Activated T-cell treated with anti-CD3 and anti-CD28 coated beads, Interleukin-2, amount 50 U/mL, for 4 hours (primary cell): ENCODE measurements at regions not wholly inside any gene's neighbourhood (a gene's known extent, or its start where the extent isn't known, plus 50 kb on each side); places are given as distances from the start of the nearest gene placed in this dataset.
"Not testable (repeated sequence)": the region's sequence is repeated elsewhere in the genome, so short reads cannot be mapped to it uniquely, and the experiment has no call there.

ENCODE experiments used
- ATAC-seq, 2 donors: fragments of 200-7000 bp; cut with Tn5 transposase; one replicate each; pipeline ENCODE4 v1.10.0; 2021
- DNase-seq: peaks from one replicate; pipeline ENCODE4 v3.0.0-alpha.2; 2020
- H3K27me3 Mint-ChIP-seq: one replicate; pipeline ENCODE4 v1.8.0; 2021; ENCODE audit warnings: low read depth, mixed read lengths
- H3K36me3 Mint-ChIP-seq: one replicate; pipeline ENCODE4 v1.8.0; 2022; ENCODE audit warnings: mixed read lengths; ENCODE audit not compliant: insufficient read depth
- H3K4me1 Mint-ChIP-seq: one replicate; pipeline ENCODE4 v1.8.0; 2021; ENCODE audit warnings: low read depth, mixed read lengths
- H3K4me3 Mint-ChIP-seq: one replicate; pipeline ENCODE4 v1.8.0; 2021; ENCODE audit warnings: mild to moderate bottlenecking, moderate library complexity, mixed read lengths
- H3K9me3 Mint-ChIP-seq: one replicate; pipeline ENCODE4 v1.8.0; 2021; ENCODE audit warnings: mixed read lengths

DNA sequence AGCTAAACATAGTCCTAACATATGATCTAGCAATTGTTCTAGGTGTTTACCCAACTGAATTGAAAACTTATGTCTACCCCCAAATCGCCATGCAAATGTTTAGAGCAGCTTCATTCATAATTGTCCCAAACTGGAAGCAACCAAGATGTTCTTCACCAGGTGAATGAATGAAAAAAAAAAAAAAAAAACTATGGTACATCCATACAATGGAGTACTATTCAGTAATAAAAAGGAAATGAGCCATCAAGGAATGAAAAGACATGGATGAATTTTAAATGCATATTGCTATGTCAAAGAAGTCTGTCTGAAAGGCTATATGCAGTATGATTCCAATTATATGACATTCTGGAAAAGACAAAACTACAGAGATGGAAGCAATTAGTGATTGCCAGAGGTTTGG lies 98.6 kb upstream of the ITPRID2 start:
- ATAC-seq (no peak), DNase-seq (no peak)
- H3K36me3 Mint-ChIP-seq: no peaks in the 10 kb centered on the region
- H3K9me3 Mint-ChIP-seq: peaks cover 7% of the 10 kb centered on the region
- H3K27me3 Mint-ChIP-seq: peaks cover 2% of the 10 kb centered on the region
- H3K4me3 Mint-ChIP-seq: no peak overlapping the region
- H3K4me1 Mint-ChIP-seq: peaks cover 13% of the 10 kb centered on the region

DNA sequence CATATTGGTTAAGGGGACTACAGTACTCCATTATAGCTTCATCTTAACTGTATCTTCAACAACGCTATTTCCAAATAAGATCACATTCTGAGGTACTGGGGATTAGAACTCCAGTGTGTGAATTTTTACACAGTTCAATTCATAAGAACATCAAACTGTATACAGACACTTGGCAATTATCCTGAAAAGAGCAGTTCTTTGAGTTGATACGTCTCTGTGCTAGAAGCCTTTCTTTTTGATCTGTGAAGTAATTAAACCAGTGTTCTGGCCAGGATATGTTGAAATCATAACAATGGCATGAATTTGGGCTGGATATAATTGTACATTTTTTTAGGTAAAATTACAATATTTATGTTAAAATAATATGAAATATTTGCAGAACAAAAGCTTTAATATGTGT lies 93.5 kb upstream of the ITPRID2 start:
- H3K36me3 Mint-ChIP-seq: no peaks in the 10 kb centered on the region
- no peak overlapping the region for H3K4me3 Mint-ChIP-seq
- peaks cover 6% of the 10 kb centered on the region for H3K27me3 Mint-ChIP-seq
- DNase-seq (no peak), ATAC-seq (no peak)
- no peaks in the 10 kb centered on the region for H3K4me1 Mint-ChIP-seq
- H3K9me3 Mint-ChIP-seq: peaks cover 9% of the 10 kb centered on the region

DNA sequence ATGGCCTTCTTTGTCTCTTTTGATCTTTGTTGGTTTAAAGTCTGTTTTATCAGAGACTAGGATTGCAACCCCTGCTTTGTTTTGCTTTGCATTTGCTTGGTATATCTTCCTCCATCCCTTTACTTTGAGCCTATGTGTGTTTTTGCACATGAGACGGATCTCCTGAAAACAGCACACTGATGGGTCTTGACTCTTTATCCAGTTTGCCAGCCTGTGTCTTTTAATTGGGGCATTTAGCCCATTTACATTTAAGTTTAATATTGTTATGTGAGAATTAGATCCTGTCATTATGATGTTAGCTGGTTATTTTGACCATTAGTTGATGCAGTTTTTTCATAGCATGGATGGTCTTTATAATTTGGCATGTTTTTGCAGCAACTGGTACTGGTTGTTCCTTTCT lies 89.2 kb upstream of the ITPRID2 start:
- not testable (repeated sequence) for DNase-seq, H3K9me3 Mint-ChIP-seq, H3K4me3 Mint-ChIP-seq, H3K36me3 Mint-ChIP-seq, ATAC-seq, H3K4me1 Mint-ChIP-seq
- H3K27me3 Mint-ChIP-seq: peaks cover 16% of the 10 kb centered on the region

DNA sequence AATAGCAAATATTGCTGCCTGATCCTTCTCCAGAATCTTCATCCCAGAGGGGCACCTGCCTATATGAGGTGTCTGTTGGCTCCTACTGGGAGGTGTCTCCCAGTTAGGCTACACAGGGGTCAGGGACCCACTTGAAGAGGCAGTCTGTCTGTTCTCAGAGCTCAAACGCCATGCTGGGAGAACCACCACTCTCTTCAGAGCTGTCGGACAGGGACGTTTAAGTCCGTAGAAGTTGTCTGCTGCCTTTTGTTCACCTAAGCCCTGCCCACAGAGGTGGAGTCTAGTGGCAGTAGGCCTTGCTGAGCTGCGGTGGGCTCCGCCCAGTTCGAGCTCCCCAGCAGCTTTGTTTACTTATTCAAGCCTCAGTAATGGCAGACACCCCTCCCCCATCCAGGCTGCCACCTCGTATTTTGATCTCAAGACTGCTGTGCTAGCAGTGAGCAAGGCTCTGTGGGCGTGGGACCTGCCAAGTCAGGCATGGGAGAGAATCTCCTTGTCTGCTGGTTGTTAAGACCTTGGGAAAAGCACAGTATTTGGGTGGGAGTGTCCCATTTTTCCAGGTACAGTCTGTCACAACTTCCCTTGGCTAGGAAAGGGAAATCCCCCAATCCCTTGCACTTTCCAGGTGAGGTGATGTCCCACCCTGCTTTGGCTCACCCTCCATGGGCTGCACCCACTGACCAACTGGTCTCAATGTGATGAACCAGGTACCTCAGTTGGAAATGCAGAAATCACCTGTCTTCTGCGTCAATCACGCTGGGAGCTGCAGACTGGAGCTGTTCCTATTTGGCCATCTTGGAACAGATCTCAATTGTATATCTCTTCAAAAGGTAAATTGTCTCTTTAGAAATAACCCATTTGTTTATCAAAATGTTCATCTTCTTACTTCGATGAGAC lies 87.4 kb upstream of the ITPRID2 start:
- H3K4me1 Mint-ChIP-seq, H3K4me3 Mint-ChIP-seq, H3K9me3 Mint-ChIP-seq, ATAC-seq, DNase-seq, H3K36me3 Mint-ChIP-seq: not testable (repeated sequence)
- H3K27me3 Mint-ChIP-seq: peaks cover 16% of the 10 kb centered on the region

DNA sequence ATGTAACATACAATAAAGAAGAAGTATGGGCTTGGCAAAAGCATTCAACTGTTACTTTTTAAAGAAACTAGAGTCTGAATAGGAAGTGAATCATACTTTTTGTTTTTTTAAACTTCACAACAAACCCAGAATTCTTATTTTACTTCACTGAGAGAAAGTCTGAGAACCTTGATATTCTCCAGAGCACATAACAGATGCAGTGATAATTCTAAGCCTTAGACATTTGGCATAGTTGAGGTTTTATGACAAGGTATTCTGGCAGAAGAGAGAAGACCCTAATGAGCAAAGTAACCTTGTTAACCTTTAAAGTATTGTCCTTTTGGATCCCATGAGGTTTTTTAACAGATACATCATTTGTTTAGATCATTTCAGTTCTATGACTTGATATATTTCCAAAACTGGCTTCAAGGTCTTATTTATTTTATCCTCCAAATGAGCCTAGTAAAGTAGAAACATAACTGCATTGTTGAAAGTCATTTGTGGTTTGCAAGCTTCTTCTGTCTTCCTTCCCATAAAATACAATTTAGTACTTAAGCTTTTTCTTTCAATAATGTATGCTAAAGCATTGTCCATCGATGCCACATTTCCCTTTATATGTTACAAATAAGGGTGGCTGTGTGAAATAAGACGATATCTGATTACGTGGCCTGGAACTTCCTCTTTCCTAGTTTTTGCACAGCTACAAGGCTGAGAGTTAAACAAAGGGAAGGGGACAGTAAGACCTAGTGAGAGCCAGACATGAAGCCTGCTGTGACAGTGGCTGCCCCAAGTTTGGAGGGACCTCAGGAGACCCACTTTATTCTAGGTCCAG lies 86.1 kb upstream of the ITPRID2 start:
- H3K27me3 Mint-ChIP-seq: peaks cover 16% of the 10 kb centered on the region

DNA sequence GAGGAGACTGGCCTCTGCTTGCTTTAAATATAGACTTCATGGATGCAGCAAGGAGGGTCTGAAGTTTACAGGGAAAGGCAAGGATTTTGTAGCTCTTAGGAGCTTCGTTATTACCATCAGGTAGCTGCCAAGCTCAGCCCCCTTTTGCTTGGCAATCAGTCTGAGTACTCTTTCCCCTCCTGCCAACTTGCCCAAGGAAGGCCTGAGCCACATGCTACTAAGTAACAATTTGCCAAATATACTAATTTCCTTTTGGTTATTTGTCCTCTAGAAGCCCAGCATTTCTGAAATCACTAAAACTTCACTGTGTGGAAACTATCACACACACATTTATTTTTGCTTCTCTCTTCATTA lies 85.5 kb upstream of the ITPRID2 start:
- DNase-seq (no peak), ATAC-seq (no peak)
- Mint-ChIP-seq H3K36me3 (no peaks in the 10 kb centered on the region), H3K27me3 (peaks cover 16% of the 10 kb centered on the region), H3K4me3 (no peak overlapping the region), H3K9me3 (peaks cover 9% of the 10 kb centered on the region), H3K4me1 (peaks cover 3% of the 10 kb centered on the region)

More for the DNA sequence above, 86.1 kb upstream of the ITPRID2 start:
- no peak for DNase-seq
- ATAC-seq: no peak
- no peaks in the 10 kb centered on the region for H3K36me3 Mint-ChIP-seq
- no peak overlapping the region for H3K4me3 Mint-ChIP-seq
- H3K9me3 Mint-ChIP-seq: peaks cover 9% of the 10 kb centered on the region
- no peaks in the 10 kb centered on the region for H3K4me1 Mint-ChIP-seq

DNA sequence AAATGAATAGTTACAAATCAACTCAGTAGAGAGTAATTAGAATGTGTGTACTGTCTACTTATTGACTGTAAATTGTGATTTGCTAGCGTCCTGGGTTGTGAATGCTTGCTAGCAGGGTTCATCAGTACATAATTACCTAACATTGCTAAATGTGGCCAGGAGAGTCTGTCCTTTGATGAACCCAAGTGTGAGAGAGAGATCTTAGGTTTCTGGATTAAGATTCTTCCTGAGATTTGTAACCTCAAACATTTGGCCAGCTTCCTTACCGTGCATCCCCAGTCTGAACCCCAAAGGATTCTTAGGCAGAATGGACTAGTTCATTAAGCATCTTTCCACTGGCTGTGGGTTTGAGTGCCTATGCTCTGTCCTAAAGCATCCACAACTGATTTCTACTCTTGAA lies 84.0 kb upstream of the ITPRID2 start:
- Mint-ChIP-seq H3K36me3 (no peaks in the 10 kb centered on the region), H3K4me3 (no peak overlapping the region), H3K4me1 (peaks cover 4% of the 10 kb centered on the region), H3K9me3 (peaks cover 5% of the 10 kb centered on the region), H3K27me3 (peaks cover 9% of the 10 kb centered on the region)
- ATAC-seq (no peak), DNase-seq (no peak)

GRCh38 chr2:181810823-181811695 lies 80.5 kb upstream of the ITPRID2 start:
- peak; percentile 52 to 75 for ATAC-seq
- H3K4me3 Mint-ChIP-seq: no peak overlapping the region

GRCh38 chr2:181812106-181812743 lies 79.3 kb upstream of the ITPRID2 start:
- peaks cover 13% of the 10 kb centered on the region for H3K4me1 Mint-ChIP-seq
- no peaks in the 10 kb centered on the region for H3K9me3 Mint-ChIP-seq

More at GRCh38 chr2:181810823-181811695, 80.5 kb upstream of the ITPRID2 start:
- Mint-ChIP-seq H3K4me1 (peaks cover 13% of the 10 kb centered on the region), H3K9me3 (no peaks in the 10 kb centered on the region), H3K36me3 (no peaks in the 10 kb centered on the region), H3K27me3 (no peaks in the 10 kb centered on the region)
- DNase-seq: no peak

DNA sequence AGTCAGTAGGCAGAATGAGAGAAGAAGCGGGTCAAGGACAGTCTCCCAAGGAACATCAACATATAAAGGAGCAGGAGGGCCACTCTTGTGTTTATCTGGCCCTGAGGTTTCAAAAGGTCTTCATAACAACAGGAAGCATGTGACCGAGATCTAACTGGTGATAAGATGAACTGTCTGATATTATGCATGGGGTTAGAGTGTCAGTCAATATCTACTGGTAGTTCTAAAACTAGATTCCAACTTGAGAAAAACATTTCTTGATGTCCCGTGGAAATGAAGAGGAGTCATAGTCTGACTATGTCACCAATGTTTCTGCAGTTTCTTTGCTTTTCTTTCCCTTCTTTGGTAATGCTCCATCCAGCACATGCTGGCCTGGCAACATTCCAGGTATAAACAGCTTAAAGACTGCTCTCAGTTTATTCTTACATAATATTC lies 77.5 kb upstream of the ITPRID2 start:
- no peaks in the 10 kb centered on the region for H3K36me3 Mint-ChIP-seq
- DNase-seq (no peak), ATAC-seq (no peak)
- no peaks in the 10 kb centered on the region for H3K9me3 Mint-ChIP-seq
- H3K4me3 Mint-ChIP-seq: no peak overlapping the region
- peaks cover 3% of the 10 kb centered on the region for H3K27me3 Mint-ChIP-seq
- H3K4me1 Mint-ChIP-seq: peaks cover 13% of the 10 kb centered on the region

More at GRCh38 chr2:181812106-181812743, 79.3 kb upstream of the ITPRID2 start:
- Mint-ChIP-seq H3K27me3 (no peaks in the 10 kb centered on the region), H3K4me3 (no peak overlapping the region), H3K36me3 (no peaks in the 10 kb centered on the region)
- DNase-seq (no peak), ATAC-seq (no peak)

DNA sequence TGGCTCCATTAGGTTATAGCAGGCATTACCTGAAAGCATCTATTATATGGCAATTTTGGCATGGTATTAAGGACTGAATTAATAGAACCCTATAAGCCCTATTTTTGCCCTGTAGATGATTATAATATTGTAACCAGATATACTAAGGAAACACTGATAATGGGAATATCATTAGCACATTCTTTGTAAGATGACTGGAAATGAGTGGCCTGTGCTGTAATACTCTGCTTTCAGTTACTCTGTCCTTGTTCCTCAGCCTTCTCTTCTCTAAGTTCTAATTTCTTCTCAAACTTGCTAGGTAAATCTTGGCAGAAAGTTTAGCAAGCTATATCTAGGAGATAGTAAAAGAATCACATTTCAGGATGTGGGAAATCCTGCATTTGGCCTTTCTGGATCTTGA lies 74.0 kb upstream of the ITPRID2 start:
- DNase-seq (no peak), ATAC-seq (no peak)
- Mint-ChIP-seq H3K9me3 (no peaks in the 10 kb centered on the region), H3K4me3 (no peak overlapping the region), H3K36me3 (no peaks in the 10 kb centered on the region), H3K4me1 (peaks cover 9% of the 10 kb centered on the region), H3K27me3 (peaks cover 6% of the 10 kb centered on the region)

DNA sequence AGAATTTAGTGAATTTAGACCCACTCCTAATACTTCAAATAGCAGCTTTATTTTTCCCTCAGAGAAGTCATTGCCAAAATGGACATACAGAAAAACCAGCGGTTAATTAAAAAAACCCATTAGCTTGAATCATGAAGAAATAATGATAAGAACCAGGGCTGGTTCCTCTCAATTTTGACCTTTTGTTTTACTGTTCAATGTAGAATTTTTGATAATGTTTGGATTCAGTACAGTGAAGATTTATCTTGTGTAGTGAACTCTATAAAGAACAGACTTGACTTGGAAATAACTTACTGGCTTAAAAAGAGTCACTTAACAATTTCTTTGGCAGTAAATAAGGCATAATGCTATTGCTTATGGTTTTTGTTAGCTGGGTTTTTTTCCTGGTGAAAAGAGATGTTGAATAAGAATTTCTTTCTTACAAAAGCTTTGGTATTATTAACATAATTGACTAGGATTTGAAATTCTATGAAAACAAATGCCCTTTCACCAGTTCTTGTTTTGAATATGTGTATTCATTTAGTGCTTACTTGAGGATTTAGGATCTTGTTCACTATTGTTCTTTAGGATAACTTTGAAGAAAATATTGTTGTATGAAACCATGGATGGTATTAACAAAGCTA lies 73.4 kb upstream of the ITPRID2 start:
- Mint-ChIP-seq H3K4me1 (peaks cover 9% of the 10 kb centered on the region), H3K27me3 (peaks cover 6% of the 10 kb centered on the region), H3K36me3 (no peaks in the 10 kb centered on the region), H3K4me3 (no peak overlapping the region), H3K9me3 (no peaks in the 10 kb centered on the region)
- ATAC-seq: no peak
- DNase-seq: no peak

GRCh38 chr2:181818840-181819239 lies 72.7 kb upstream of the ITPRID2 start:
- no peaks in the 10 kb centered on the region for H3K9me3 Mint-ChIP-seq
- DNase-seq (no peak), ATAC-seq (no peak)
- no peaks in the 10 kb centered on the region for H3K36me3 Mint-ChIP-seq
- H3K4me1 Mint-ChIP-seq: peaks cover 4% of the 10 kb centered on the region
- H3K27me3 Mint-ChIP-seq: peaks cover 6% of the 10 kb centered on the region
- no peak overlapping the region for H3K4me3 Mint-ChIP-seq
